SK-N-SH (cell line): ENCODE measurements at regions not wholly inside any gene's neighbourhood (a gene's known extent, or its start where the extent isn't known, plus 50 kb on each side); places are given as distances from the start of the nearest gene placed in this dataset.

Experiments
- CHD2 ChIP-seq: fragments of 150-350 bp; IDR thresholded peaks from 2 replicates; pipeline ENCODE4 v1.6.1; 2018; ENCODE audit warnings: low read length; ENCODE audit not compliant: partially characterized antibody
- EP300 ChIP-seq, 2 experiments: IDR thresholded peaks; 2 replicates each; pipeline versions ENCODE4 v1.4.0 to v1.6.1; 2012; ENCODE audit warnings: borderline replicate concordance in 1 of 2, low read depth in 1 of 2, low read length in 1 of 2
- EZH2phosphoT487 ChIP-seq: fragments of 200-600 bp; sonication (generic); IDR thresholded peaks from 2 replicates; pipeline ENCODE4 v1.6.1; 2017; ENCODE audit warnings: low read depth, mixed run types, mild to moderate bottlenecking, antibody characterized with exemption, moderate library complexity, borderline replicate concordance
- MXI1 ChIP-seq: IDR thresholded peaks from 2 replicates; pipeline ENCODE4 v1.6.1; 2012; ENCODE audit warnings: mild to moderate bottlenecking, low read depth, low read length, improper control_type of control experiment
- POLR2AphosphoS5 ChIP-seq: IDR thresholded peaks from 2 replicates; pipeline ENCODE4 v1.6.1; 2012; ENCODE audit warnings: low read depth, low read length
- RAD21 ChIP-seq: IDR thresholded peaks from 2 replicates; pipeline ENCODE4 v1.6.1; 2012; ENCODE audit warnings: mild to moderate bottlenecking, low read length
- RCOR1 ChIP-seq: fragments of 150-350 bp; IDR thresholded peaks from 2 replicates; pipeline ENCODE4 v1.6.1; 2017; ENCODE audit warnings: antibody characterized with exemption, low read length
- TF ChIP-seq, protein P1 (sequence below): fragments of 200-600 bp; sonication (generic); IDR thresholded peaks from 2 replicates; pipeline ENCODE4 v1.6.1; 2017; ENCODE audit warnings: antibody characterized with exemption, mild to moderate bottlenecking, moderate library complexity
- TF ChIP-seq, protein P2 (sequence below): IDR thresholded peaks from 2 replicates; pipeline ENCODE4 v1.6.1; 2012; ENCODE audit warnings: mild to moderate bottlenecking, low read depth, low read length, moderate library complexity
- TF ChIP-seq, protein P3 (sequence below): IDR thresholded peaks from 2 replicates; pipeline ENCODE4; 2012
- TF ChIP-seq, protein P4 (sequence below): fragments of 150-350 bp; IDR thresholded peaks from 2 replicates; pipeline ENCODE4 v1.6.1; 2017; ENCODE audit warnings: antibody characterized with exemption, low read length, low read depth, borderline replicate concordance
- TF ChIP-seq, protein P5 (sequence below): IDR thresholded peaks from 2 replicates; pipeline ENCODE4 v1.4.0; 2012; ENCODE audit warnings: low read depth, borderline replicate concordance

DNA sequence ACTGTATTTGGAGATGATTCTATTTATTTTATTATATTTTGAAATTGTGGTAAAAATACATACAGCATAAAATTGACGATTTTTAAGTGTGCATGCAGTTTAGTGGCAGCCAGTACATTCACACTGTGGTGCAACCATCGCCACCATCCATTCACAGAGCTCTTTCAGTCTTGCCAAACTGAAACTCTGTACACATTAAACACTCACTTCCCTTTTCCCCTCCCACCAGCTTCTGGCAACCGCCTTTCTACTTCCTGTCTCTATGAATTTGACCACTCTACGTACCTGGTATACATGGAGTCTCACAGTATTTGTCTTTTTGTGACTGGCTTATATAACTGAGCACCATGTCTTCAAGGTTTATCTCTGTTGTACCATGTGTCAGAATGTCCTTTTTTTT, 303.3 kb upstream of the ATP10A start:
- TF ChIP-seq EZH2phosphoT487 (no peak), CHD2 (no peak), RAD21 (no peak), POLR2AphosphoS5 (no peak), RCOR1 (no peak), EP300 (IDR thresholded peaks at IDR 0.05; ENCODE audit: borderline replicate concordance in 1 of 2, low read depth in 1 of 2, low read length in 1 of 2) (no peak), MXI1 (no peak)
- TF ChIP-seq, protein P1, sequence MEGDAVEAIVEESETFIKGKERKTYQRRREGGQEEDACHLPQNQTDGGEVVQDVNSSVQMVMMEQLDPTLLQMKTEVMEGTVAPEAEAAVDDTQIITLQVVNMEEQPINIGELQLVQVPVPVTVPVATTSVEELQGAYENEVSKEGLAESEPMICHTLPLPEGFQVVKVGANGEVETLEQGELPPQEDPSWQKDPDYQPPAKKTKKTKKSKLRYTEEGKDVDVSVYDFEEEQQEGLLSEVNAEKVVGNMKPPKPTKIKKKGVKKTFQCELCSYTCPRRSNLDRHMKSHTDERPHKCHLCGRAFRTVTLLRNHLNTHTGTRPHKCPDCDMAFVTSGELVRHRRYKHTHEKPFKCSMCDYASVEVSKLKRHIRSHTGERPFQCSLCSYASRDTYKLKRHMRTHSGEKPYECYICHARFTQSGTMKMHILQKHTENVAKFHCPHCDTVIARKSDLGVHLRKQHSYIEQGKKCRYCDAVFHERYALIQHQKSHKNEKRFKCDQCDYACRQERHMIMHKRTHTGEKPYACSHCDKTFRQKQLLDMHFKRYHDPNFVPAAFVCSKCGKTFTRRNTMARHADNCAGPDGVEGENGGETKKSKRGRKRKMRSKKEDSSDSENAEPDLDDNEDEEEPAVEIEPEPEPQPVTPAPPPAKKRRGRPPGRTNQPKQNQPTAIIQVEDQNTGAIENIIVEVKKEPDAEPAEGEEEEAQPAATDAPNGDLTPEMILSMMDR = no peak
- TF ChIP-seq, protein P2, sequence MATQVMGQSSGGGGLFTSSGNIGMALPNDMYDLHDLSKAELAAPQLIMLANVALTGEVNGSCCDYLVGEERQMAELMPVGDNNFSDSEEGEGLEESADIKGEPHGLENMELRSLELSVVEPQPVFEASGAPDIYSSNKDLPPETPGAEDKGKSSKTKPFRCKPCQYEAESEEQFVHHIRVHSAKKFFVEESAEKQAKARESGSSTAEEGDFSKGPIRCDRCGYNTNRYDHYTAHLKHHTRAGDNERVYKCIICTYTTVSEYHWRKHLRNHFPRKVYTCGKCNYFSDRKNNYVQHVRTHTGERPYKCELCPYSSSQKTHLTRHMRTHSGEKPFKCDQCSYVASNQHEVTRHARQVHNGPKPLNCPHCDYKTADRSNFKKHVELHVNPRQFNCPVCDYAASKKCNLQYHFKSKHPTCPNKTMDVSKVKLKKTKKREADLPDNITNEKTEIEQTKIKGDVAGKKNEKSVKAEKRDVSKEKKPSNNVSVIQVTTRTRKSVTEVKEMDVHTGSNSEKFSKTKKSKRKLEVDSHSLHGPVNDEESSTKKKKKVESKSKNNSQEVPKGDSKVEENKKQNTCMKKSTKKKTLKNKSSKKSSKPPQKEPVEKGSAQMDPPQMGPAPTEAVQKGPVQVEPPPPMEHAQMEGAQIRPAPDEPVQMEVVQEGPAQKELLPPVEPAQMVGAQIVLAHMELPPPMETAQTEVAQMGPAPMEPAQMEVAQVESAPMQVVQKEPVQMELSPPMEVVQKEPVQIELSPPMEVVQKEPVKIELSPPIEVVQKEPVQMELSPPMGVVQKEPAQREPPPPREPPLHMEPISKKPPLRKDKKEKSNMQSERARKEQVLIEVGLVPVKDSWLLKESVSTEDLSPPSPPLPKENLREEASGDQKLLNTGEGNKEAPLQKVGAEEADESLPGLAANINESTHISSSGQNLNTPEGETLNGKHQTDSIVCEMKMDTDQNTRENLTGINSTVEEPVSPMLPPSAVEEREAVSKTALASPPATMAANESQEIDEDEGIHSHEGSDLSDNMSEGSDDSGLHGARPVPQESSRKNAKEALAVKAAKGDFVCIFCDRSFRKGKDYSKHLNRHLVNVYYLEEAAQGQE = no peak
- TF ChIP-seq, protein P3, sequence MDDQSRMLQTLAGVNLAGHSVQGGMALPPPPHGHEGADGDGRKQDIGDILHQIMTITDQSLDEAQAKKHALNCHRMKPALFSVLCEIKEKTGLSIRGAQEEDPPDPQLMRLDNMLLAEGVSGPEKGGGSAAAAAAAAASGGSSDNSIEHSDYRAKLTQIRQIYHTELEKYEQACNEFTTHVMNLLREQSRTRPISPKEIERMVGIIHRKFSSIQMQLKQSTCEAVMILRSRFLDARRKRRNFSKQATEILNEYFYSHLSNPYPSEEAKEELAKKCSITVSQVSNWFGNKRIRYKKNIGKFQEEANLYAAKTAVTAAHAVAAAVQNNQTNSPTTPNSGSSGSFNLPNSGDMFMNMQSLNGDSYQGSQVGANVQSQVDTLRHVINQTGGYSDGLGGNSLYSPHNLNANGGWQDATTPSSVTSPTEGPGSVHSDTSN = no peak
- TF ChIP-seq, protein P4, sequence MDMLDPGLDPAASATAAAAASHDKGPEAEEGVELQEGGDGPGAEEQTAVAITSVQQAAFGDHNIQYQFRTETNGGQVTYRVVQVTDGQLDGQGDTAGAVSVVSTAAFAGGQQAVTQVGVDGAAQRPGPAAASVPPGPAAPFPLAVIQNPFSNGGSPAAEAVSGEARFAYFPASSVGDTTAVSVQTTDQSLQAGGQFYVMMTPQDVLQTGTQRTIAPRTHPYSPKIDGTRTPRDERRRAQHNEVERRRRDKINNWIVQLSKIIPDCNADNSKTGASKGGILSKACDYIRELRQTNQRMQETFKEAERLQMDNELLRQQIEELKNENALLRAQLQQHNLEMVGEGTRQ = no peak
- TF ChIP-seq, protein P5, sequence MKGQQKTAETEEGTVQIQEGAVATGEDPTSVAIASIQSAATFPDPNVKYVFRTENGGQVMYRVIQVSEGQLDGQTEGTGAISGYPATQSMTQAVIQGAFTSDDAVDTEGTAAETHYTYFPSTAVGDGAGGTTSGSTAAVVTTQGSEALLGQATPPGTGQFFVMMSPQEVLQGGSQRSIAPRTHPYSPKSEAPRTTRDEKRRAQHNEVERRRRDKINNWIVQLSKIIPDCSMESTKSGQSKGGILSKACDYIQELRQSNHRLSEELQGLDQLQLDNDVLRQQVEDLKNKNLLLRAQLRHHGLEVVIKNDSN = no peak
